CD8-positive, alpha-beta memory T cell (primary cell): ENCODE measurements at regions not wholly inside any gene's neighbourhood (a gene's known extent, or its start where the extent isn't known, plus 50 kb on each side); places are given as distances from the start of the nearest gene placed in this dataset.

Experiments used
- CTCF ChIA-PET: fragments of 350-600 bp; sonication (Branson Sonifier 250); formaldehyde crosslinking; loops from one replicate; lab custom pipeline; 2021; ENCODE audit warnings: antibody characterized with exemption; lab: Charles Lee
- POLR2A ChIA-PET: fragments of 350-600 bp; sonication (Branson Sonifier 250); formaldehyde crosslinking; loops from one replicate; lab custom pipeline; 2021; ENCODE audit warnings: antibody characterized with exemption; lab: Charles Lee
- DNase-seq, 5 donors: peaks; one replicate each; pipeline versions ENCODE4 v3.0.0 to v3.0.0-alpha.2; 2020 to 2022; ENCODE audit warnings: mixed read lengths in 1 of 5
- H3K27ac ChIP-seq: one replicate; pipeline ENCODE4 v1.7.0; 2013; ENCODE audit warnings: low read depth, mild to moderate bottlenecking, low read length, moderate library complexity
- H3K27me3 ChIP-seq: 2 replicates; pipeline ENCODE4 v1.7.0; 2013; ENCODE audit warnings: low read length, mild to moderate bottlenecking; ENCODE audit not compliant: insufficient read depth, poor library complexity, severe bottlenecking
- H3K36me3 ChIP-seq: 2 replicates; pipeline ENCODE4 v1.7.0; 2013; ENCODE audit warnings: mild to moderate bottlenecking, low read length, moderate library complexity; ENCODE audit not compliant: insufficient read depth
- H3K4me1 ChIP-seq: 2 replicates; pipeline ENCODE4 v1.7.0; 2013; ENCODE audit warnings: mild to moderate bottlenecking, low read length, moderate library complexity; ENCODE audit not compliant: insufficient read depth
- H3K4me3 ChIP-seq: 2 replicates; pipeline ENCODE4 v1.7.0; 2013; ENCODE audit warnings: mild to moderate bottlenecking, low read length
- H3K9me3 ChIP-seq: 2 replicates; pipeline ENCODE4 v1.7.0; 2013; ENCODE audit warnings: mild to moderate bottlenecking, low read length
- H3K27ac Mint-ChIP-seq, 8 donors: one replicate each; pipeline ENCODE4 v1.8.0; 2020 to 2021; ENCODE audit warnings: mixed read lengths in 8 of 8, mild to moderate bottlenecking in 6 of 8, inconsistent platforms in 3 of 8, moderate library complexity in 3 of 8
- H3K27me3 Mint-ChIP-seq, 2 donors: one replicate each; pipeline ENCODE4 v1.8.0; 2020 to 2021; ENCODE audit warnings: mixed read lengths in 2 of 2, mild to moderate bottlenecking in 1 of 2, moderate library complexity in 1 of 2
- H3K36me3 Mint-ChIP-seq, 3 donors: one replicate each; pipeline ENCODE4 v1.8.0; 2020 to 2021; ENCODE audit warnings: mixed read lengths in 3 of 3, inconsistent platforms in 1 of 3, mild to moderate bottlenecking in 1 of 3
- H3K4me1 Mint-ChIP-seq, 3 donors: one replicate each; pipeline ENCODE4 v1.8.0; 2020 to 2021; ENCODE audit warnings: mixed read lengths in 3 of 3, inconsistent platforms in 1 of 3, mild to moderate bottlenecking in 1 of 3
- H3K4me3 Mint-ChIP-seq, 7 donors: one replicate each; pipeline ENCODE4 v1.8.0; 2020 to 2021; ENCODE audit warnings: mixed read lengths in 7 of 7, mild to moderate bottlenecking in 6 of 7, moderate library complexity in 4 of 7, inconsistent platforms in 2 of 7
- H3K9me3 Mint-ChIP-seq, 5 donors: one replicate each; pipeline ENCODE4 v1.8.0; 2020 to 2022; ENCODE audit warnings: mixed read lengths in 5 of 5, mild to moderate bottlenecking in 3 of 5, moderate library complexity in 2 of 5, inconsistent platforms in 1 of 5

DNA sequence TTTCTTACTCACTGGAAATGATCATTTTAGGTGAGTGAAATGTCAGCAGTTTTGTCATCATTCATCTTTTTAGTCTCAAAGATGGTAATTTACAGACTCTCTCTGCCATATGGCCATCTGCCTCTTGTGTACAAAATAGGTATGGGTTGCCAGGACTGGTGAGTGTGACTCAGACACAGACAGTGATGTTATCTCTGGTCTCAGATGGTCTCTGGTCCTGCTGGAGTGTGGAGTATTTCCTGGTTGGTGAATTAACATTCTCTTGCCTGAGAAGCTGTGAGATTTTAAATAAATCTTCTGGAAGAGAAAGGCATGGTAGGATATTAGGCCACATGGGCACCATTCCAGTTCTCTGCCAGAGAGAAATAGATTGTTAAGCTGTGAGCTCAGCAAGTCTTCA lies 207.0 kb downstream of the ATP23 start:
- H3K4me1 Mint-ChIP-seq = no peaks in the 10 kb centered on the region
- POLR2A ChIA-PET = no interaction called here
- peaks cover 4 to 20% of the 10 kb centered on the region in 2 donors for H3K27me3 Mint-ChIP-seq
- Histone ChIP-seq H3K9me3 (no peaks in the 10 kb centered on the region), H3K4me3 (no peak overlapping the region), H3K4me1 (no peaks in the 10 kb centered on the region), H3K27me3 (no peaks in the 10 kb centered on the region), H3K36me3 (no peaks in the 10 kb centered on the region), H3K27ac (no peak overlapping the region)
- H3K36me3 Mint-ChIP-seq = no peaks in the 10 kb centered on the region
- no peak overlapping the region for H3K4me3 Mint-ChIP-seq
- CTCF ChIA-PET = no interaction called here
- H3K27ac Mint-ChIP-seq = no peak overlapping the region
- DNase-seq = no peak
- peaks cover 0 to 5% (median 2%) of the 10 kb centered on the region in 5 donors for H3K9me3 Mint-ChIP-seq

DNA sequence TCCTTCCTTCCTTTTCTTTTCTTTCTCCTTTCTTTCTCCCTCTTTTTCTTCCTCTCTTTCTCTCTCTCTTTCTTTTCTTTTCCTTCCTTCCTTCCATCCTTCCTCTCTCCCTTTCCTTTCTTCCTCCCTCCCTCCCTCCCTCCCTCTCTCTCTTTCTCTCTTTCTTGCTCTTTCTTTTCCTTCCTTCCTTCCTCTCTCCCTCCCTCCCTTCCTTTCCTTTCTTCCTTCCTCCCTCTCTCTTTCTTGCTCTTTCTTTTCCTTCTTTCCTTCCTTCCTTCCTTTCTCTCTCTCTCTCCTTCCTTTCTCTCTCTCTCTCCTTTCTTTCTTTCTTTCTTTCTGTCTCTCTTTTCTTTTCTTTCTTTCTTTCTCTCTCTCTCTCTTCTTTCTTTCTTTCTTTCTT lies 207.6 kb downstream of the ATP23 start:
- Histone ChIP-seq H3K27ac (no peak overlapping the region), H3K9me3 (no peaks in the 10 kb centered on the region), H3K27me3 (no peaks in the 10 kb centered on the region), H3K4me1 (no peaks in the 10 kb centered on the region), H3K4me3 (no peak overlapping the region), H3K36me3 (no peaks in the 10 kb centered on the region)
- H3K27me3 Mint-ChIP-seq = peaks cover 4 to 25% of the 10 kb centered on the region in 2 donors
- H3K36me3 Mint-ChIP-seq = no peaks in the 10 kb centered on the region
- peaks cover 0 to 7% (median 2%) of the 10 kb centered on the region in 5 donors for H3K9me3 Mint-ChIP-seq
- H3K4me3 Mint-ChIP-seq = no peak overlapping the region
- H3K27ac Mint-ChIP-seq = no peak overlapping the region
- ChIA-PET POLR2A (no interaction called here), CTCF (no interaction called here)
- no peak for DNase-seq
- H3K4me1 Mint-ChIP-seq = no peaks in the 10 kb centered on the region

DNA sequence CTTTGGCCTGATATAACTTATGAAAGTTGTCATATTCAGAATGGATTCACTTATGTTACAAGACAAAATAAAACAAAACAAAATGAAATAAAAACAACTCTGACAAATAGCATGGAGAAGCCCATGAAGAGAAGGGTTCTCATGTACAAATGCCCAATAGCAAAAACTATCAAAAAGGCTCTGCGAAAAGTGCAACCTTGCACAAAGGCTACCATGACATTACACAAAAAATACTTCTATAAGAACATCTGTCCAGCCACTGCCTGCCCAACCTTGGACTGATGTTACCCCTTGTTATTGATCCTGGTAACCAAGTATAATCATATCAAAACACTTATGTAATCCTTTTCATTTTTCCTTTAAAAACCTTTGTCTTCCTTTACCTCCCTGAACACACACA lies 213.0 kb downstream of the ATP23 start:
- Histone ChIP-seq H3K4me1 (no peaks in the 10 kb centered on the region), H3K27ac (no peak overlapping the region), H3K36me3 (no peaks in the 10 kb centered on the region), H3K4me3 (no peak overlapping the region), H3K27me3 (no peaks in the 10 kb centered on the region), H3K9me3 (no peaks in the 10 kb centered on the region)
- H3K27me3 Mint-ChIP-seq = peaks cover 6 to 29% of the 10 kb centered on the region in 2 donors
- CTCF ChIA-PET = no interaction called here
- DNase-seq = no peak
- POLR2A ChIA-PET = no interaction called here
- H3K27ac Mint-ChIP-seq = no peak overlapping the region
- H3K4me3 Mint-ChIP-seq = no peak overlapping the region
- peaks cover 0 to 2% (median 0%) of the 10 kb centered on the region in 5 donors for H3K9me3 Mint-ChIP-seq
- H3K36me3 Mint-ChIP-seq = no peaks in the 10 kb centered on the region
- no peaks in the 10 kb centered on the region for H3K4me1 Mint-ChIP-seq

DNA sequence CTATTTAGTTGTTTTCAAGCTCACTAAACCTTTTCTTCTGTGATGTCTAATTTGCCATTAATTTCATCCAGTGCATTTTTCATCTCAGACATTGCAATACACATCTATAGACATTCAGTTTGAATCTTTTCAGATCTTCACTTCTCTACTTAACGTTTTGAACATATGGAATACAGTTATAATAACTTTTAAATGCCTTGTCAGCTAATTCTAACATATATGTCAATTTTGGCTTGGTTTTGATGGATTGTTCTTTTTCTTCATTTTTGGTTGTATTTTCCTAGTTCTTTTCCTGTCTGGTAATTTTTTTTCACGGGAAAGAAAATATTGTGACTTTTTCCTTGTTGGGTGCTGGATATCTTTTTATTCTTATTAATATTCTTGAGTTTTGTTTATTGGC lies 215.3 kb downstream of the ATP23 start:
- no peaks in the 10 kb centered on the region for H3K27me3 ChIP-seq
- H3K4me3 ChIP-seq = no peak overlapping the region
- no peak overlapping the region for H3K4me3 Mint-ChIP-seq
- H3K27me3 Mint-ChIP-seq = peaks cover 8 to 29% of the 10 kb centered on the region in 2 donors
- ChIA-PET CTCF (no interaction called here), POLR2A (no interaction called here)
- no peak for DNase-seq
- no peaks in the 10 kb centered on the region for H3K4me1 ChIP-seq
- H3K9me3 Mint-ChIP-seq = peaks cover 0 to 2% (median 0%) of the 10 kb centered on the region in 5 donors
- H3K4me1 Mint-ChIP-seq = no peaks in the 10 kb centered on the region
- no peak overlapping the region for H3K27ac ChIP-seq
- H3K36me3 ChIP-seq = no peaks in the 10 kb centered on the region
- no peaks in the 10 kb centered on the region for H3K9me3 ChIP-seq
- H3K27ac Mint-ChIP-seq = no peak overlapping the region
- H3K36me3 Mint-ChIP-seq = no peaks in the 10 kb centered on the region

DNA sequence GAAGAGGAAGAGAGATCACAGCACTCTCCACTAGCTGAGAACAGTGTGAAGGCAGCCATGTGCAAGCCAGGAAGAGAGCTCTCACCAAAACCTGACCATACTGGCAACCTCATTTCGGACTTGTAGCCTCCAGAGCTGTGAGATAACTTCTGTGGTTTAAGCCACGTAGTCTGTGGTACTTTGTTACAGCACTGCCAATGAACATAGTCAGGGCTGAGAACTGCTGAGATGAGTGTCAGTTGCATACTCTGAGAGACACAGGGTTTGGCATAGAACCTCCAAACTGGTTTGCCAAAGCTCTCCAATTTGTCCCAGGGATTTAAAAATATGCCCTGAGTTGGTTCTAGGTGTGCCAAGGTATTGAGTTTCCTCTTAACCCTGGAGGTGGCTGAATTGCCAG lies 218.6 kb downstream of the ATP23 start:
- no peak overlapping the region for H3K27ac ChIP-seq
- no peak for DNase-seq
- Mint-ChIP-seq H3K36me3 (no peaks in the 10 kb centered on the region), H3K27ac (no peak overlapping the region), H3K4me3 (no peak overlapping the region), H3K4me1 (no peaks in the 10 kb centered on the region), H3K27me3 (peaks cover 4 to 24% of the 10 kb centered on the region in 2 donors), H3K9me3 (no peaks in the 10 kb centered on the region)
- ChIA-PET POLR2A (no interaction called here), CTCF (no interaction called here)
- H3K4me1 ChIP-seq = no peaks in the 10 kb centered on the region
- H3K36me3 ChIP-seq = no peaks in the 10 kb centered on the region
- H3K27me3 ChIP-seq = no peaks in the 10 kb centered on the region
- no peaks in the 10 kb centered on the region for H3K9me3 ChIP-seq
- no peak overlapping the region for H3K4me3 ChIP-seq

DNA sequence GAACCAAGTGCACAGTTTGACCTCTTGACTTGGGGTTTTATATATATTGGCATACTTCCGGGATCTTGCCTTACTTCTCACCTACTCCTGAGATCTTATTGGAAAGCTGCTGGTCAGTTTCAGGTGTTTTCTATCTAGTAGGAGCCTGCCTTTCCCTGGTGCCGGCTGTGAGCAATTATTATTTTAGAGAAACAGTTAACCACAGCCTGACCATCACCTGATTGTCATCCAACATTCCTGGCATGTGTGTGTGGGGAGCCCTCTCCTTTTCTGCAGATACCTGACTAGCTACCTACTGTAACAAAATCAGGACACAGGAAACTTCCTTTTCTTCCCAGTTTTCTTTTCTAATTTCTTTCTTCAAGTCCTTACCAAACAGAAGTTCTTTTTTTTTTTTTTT lies 220.4 kb downstream of the ATP23 start:
- Mint-ChIP-seq H3K4me1 (no peaks in the 10 kb centered on the region), H3K9me3 (peaks cover 0 to 2% (median 0%) of the 10 kb centered on the region in 5 donors), H3K36me3 (no peaks in the 10 kb centered on the region), H3K4me3 (no peak overlapping the region), H3K27me3 (peaks cover 2 to 29% of the 10 kb centered on the region in 2 donors), H3K27ac (no peak overlapping the region)
- DNase-seq = no peak
- Histone ChIP-seq H3K27ac (no peak overlapping the region), H3K9me3 (no peaks in the 10 kb centered on the region), H3K27me3 (no peaks in the 10 kb centered on the region), H3K4me1 (no peaks in the 10 kb centered on the region), H3K36me3 (no peaks in the 10 kb centered on the region), H3K4me3 (no peak overlapping the region)
- CTCF ChIA-PET = no interaction called here
- POLR2A ChIA-PET = no interaction called here

DNA sequence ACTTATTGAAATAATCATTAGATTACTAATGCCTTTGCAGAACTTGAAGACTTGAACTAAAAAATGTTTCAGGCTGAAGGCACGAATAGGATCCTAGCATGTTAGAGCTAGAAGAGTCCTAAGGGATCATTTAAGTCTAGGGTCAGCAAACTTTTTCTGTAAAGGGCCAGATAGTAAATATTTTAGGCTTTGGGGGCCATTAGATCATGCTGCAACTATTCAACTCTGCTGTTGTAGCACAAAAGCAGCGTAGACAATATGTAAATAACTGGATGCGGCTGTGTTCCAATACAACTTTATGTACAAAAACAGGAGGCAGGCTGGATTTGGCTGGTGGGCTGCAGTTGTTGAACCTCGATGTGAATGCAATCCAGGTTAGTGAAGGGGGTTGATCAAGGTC lies 221.7 kb downstream of the ATP23 start:
- no peak for DNase-seq
- H3K36me3 Mint-ChIP-seq = no peaks in the 10 kb centered on the region
- no peak overlapping the region for H3K27ac ChIP-seq
- CTCF ChIA-PET = no interaction called here
- no peak overlapping the region for H3K4me3 ChIP-seq
- peaks cover 0 to 2% (median 0%) of the 10 kb centered on the region in 5 donors for H3K9me3 Mint-ChIP-seq
- H3K4me3 Mint-ChIP-seq = no peak overlapping the region
- no peaks in the 10 kb centered on the region for H3K4me1 Mint-ChIP-seq
- no peaks in the 10 kb centered on the region for H3K9me3 ChIP-seq
- H3K27me3 Mint-ChIP-seq = peaks cover 1 to 29% of the 10 kb centered on the region in 2 donors
- POLR2A ChIA-PET = no interaction called here
- no peaks in the 10 kb centered on the region for H3K36me3 ChIP-seq
- no peaks in the 10 kb centered on the region for H3K27me3 ChIP-seq
- no peak overlapping the region for H3K27ac Mint-ChIP-seq
- no peaks in the 10 kb centered on the region for H3K4me1 ChIP-seq

DNA sequence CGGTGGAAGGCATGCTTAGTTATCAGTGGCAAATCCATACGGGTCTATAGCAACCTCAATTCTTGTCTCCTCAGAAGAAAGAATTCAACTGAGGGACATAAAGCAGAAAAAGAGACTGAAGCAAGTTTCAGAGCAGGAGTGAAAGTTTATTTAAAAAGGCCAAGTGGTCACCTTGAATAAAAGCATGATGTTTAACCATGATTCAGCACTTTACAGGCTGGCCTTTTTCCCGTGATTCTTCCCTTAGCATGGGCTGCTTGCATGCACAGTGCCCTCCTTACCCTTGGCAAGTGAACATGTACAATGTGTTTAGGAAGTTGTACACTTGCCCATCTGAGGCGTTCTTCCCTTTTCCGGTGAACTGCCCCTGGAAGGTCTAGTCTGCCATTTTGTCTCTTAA lies 225.3 kb downstream of the ATP23 start:
- ChIA-PET POLR2A (no interaction called here), CTCF (no interaction called here)
- H3K4me3 Mint-ChIP-seq = no peak overlapping the region

DNA sequence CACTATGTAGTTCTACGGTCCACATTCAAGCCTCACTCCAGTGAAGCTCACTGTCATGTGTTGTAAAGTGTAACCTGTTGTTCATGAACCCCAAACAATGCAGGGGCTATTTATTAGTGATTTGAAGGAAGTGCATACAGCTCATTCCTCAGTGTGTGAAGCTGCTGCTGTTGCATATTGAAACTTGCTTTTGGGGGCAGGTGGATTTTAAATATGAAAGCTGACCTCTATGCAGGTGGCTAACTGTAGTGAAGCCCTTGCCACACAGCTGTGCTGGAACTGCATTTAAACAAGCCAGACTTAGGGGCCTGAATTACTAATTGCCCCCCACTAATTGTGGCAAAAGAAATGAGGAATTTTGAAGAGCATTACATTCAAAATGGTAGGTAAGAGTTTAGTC lies 226.3 kb downstream of the ATP23 start:
- H3K36me3 Mint-ChIP-seq = no peaks in the 10 kb centered on the region
- Histone ChIP-seq H3K36me3 (no peaks in the 10 kb centered on the region), H3K4me3 (no peak overlapping the region), H3K27ac (no peak overlapping the region), H3K9me3 (no peaks in the 10 kb centered on the region), H3K27me3 (no peaks in the 10 kb centered on the region), H3K4me1 (no peaks in the 10 kb centered on the region)
- DNase-seq = no peak
- H3K9me3 Mint-ChIP-seq = peaks cover 0 to 2% (median 0%) of the 10 kb centered on the region in 5 donors
- no peak overlapping the region for H3K4me3 Mint-ChIP-seq
- H3K4me1 Mint-ChIP-seq = no peaks in the 10 kb centered on the region
- ChIA-PET CTCF (no interaction called here), POLR2A (no interaction called here)
- no peak overlapping the region for H3K27ac Mint-ChIP-seq
- peaks cover 6 to 17% of the 10 kb centered on the region in 2 donors for H3K27me3 Mint-ChIP-seq

More for the DNA sequence above, 225.3 kb downstream of the ATP23 start:
- no peak overlapping the region for H3K4me3 ChIP-seq
- peaks cover 0 to 2% (median 0%) of the 10 kb centered on the region in 5 donors for H3K9me3 Mint-ChIP-seq
- peaks cover 6 to 22% of the 10 kb centered on the region in 2 donors for H3K27me3 Mint-ChIP-seq
- H3K9me3 ChIP-seq = no peaks in the 10 kb centered on the region
- H3K4me1 ChIP-seq = no peaks in the 10 kb centered on the region
- H3K27ac Mint-ChIP-seq = no peak overlapping the region
- no peaks in the 10 kb centered on the region for H3K27me3 ChIP-seq
- H3K27ac ChIP-seq = no peak overlapping the region
- no peaks in the 10 kb centered on the region for H3K4me1 Mint-ChIP-seq
- H3K36me3 Mint-ChIP-seq = no peaks in the 10 kb centered on the region
- H3K36me3 ChIP-seq = no peaks in the 10 kb centered on the region
- DNase-seq = no peak
